ENCODE measurements at regions not wholly inside any gene's neighbourhood (a gene's known extent, or its start where the extent isn't known, plus 50 kb on each side); places are given as distances from the start of the nearest gene placed in this dataset.

DNA sequence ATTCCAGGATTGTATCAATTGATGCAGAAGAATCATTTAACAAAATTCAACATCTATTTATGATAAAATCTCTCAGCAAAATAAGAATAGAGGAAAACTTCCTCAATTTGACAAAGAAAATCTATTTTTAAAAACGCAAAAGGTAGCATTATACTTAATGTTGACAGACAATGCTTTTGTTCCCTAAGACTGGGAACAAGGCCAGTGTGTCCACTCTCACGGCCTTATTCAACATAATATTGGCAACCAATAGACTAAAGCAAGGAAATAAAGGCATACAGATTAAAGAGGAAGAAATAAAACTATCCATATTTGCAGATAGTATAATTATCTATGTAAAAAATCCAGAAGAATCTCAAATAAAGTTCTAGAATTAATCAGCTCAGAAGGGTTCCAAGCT lies 472.4 kb upstream of the ID2 start:
- Histone ChIP-seq H3K36me3 (no peaks in the 10 kb centered on the region), H3K27ac (no peak overlapping the region), H3K4me3 (no peak overlapping the region), H3K9me3 (replicated peaks) (no peaks in the 10 kb centered on the region), H3K4me1 (replicated peaks) (no peaks in the 10 kb centered on the region), H3K27me3 (replicated peaks) (no peaks in the 10 kb centered on the region)
- no peak for DNase-seq (ENCODE audit: low read depth in 1 of 2, low spot score in 2 of 2)

DNA sequence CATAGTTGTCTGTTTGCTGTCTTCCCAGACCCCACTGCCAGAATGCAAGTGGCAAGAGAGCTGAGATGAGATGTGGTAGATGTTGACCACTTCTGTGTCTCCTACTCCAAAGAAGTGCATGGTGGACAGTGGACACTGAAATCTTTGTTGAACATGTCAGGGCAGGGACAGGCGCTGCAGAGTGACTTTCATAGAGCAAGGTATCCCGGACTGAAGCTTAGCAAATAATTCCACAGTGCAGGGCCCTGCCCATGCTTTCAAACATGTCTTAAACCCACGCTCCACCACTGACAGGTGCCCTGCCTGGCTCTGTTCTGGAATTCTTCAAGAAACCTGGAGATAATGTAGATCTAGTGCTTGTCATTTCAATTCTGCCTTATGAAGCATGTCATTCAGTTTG lies 470.5 kb upstream of the ID2 start:
- no peaks in the 10 kb centered on the region for H3K4me1 ChIP-seq (replicated peaks)
- no peaks in the 10 kb centered on the region for H3K9me3 ChIP-seq (replicated peaks)
- no peak for DNase-seq (ENCODE audit: low read depth in 1 of 2, low spot score in 2 of 2)
- no peaks in the 10 kb centered on the region for H3K27me3 ChIP-seq (replicated peaks)
- no peak overlapping the region for H3K4me3 ChIP-seq
- no peak overlapping the region for H3K27ac ChIP-seq
- no peaks in the 10 kb centered on the region for H3K36me3 ChIP-seq

- H3K36me3 ChIP-seq = no peaks in the 10 kb centered on the region
- H3K4me1 ChIP-seq (replicated peaks) = no peaks in the 10 kb centered on the region
- no peaks in the 10 kb centered on the region for H3K27me3 ChIP-seq (replicated peaks)
- no peak overlapping the region for H3K27ac ChIP-seq
- H3K4me3 ChIP-seq = no peak overlapping the region
- no peak for DNase-seq (ENCODE audit: low read depth in 1 of 2, low spot score in 2 of 2)
- no peaks in the 10 kb centered on the region for H3K9me3 ChIP-seq (replicated peaks)
Measured at GRCh38 chr2:8212239-8212638, 469.6 kb upstream of the ID2 start.

- Histone ChIP-seq H3K9me3 (replicated peaks) (no peaks in the 10 kb centered on the region), H3K27me3 (replicated peaks) (no peaks in the 10 kb centered on the region), H3K4me1 (replicated peaks) (no peaks in the 10 kb centered on the region), H3K27ac (no peak overlapping the region), H3K36me3 (no peaks in the 10 kb centered on the region), H3K4me3 (no peak overlapping the region)
- no peak for DNase-seq (ENCODE audit: low read depth in 1 of 2, low spot score in 2 of 2)
Measured at GRCh38 chr2:8214036-8214615, 467.7 kb upstream of the ID2 start.

- H3K4me3 ChIP-seq = no peak overlapping the region
- no peaks in the 10 kb centered on the region for H3K9me3 ChIP-seq (replicated peaks)
- DNase-seq (ENCODE audit: low read depth in 1 of 2, low spot score in 2 of 2) = no peak
- no peaks in the 10 kb centered on the region for H3K27me3 ChIP-seq (replicated peaks)
- no peaks in the 10 kb centered on the region for H3K36me3 ChIP-seq
- no peaks in the 10 kb centered on the region for H3K4me1 ChIP-seq (replicated peaks)
- H3K27ac ChIP-seq = no peak overlapping the region
Measured at GRCh38 chr2:8215159-8215863, 466.5 kb upstream of the ID2 start.

DNA sequence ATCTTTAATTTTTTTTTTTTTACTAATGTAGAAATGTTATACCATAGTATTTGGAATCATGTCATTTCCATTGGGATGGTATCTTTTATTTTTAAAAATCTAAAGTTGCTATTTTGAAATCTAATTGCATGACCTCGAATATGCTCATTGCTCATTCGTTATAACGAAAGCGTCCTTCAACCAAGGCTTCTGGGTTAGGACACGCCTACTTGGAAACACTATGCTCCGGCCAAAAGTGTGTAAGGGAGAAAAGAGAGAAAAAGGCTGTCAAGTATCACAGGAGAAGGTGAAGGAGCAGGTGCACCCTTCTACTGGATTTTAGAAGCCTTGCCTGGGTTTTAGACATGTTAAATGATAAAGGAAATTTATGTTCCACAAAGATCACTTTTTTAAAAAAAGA lies 465.9 kb upstream of the ID2 start:
- Histone ChIP-seq H3K9me3 (replicated peaks) (no peaks in the 10 kb centered on the region), H3K27ac (no peak overlapping the region), H3K4me1 (replicated peaks) (no peaks in the 10 kb centered on the region), H3K4me3 (no peak overlapping the region), H3K27me3 (replicated peaks) (no peaks in the 10 kb centered on the region), H3K36me3 (no peaks in the 10 kb centered on the region)
- no peak for DNase-seq (ENCODE audit: low read depth in 1 of 2, low spot score in 2 of 2)

GRCh38 chr2:8216397-8216796 lies 465.5 kb upstream of the ID2 start:
- H3K36me3 ChIP-seq = no peaks in the 10 kb centered on the region
- H3K27ac ChIP-seq = no peak overlapping the region
- no peaks in the 10 kb centered on the region for H3K9me3 ChIP-seq (replicated peaks)
- DNase-seq (ENCODE audit: low read depth in 1 of 2, low spot score in 2 of 2) = no peak
- H3K27me3 ChIP-seq (replicated peaks) = no peaks in the 10 kb centered on the region
- H3K4me3 ChIP-seq = no peak overlapping the region
- H3K4me1 ChIP-seq (replicated peaks) = no peaks in the 10 kb centered on the region

- Histone ChIP-seq H3K27me3 (replicated peaks) (no peaks in the 10 kb centered on the region), H3K4me1 (replicated peaks) (no peaks in the 10 kb centered on the region), H3K27ac (no peak overlapping the region), H3K9me3 (replicated peaks) (no peaks in the 10 kb centered on the region), H3K36me3 (no peaks in the 10 kb centered on the region), H3K4me3 (no peak overlapping the region)
- no peak for DNase-seq (ENCODE audit: low read depth in 1 of 2, low spot score in 2 of 2)
Measured at GRCh38 chr2:8217468-8218030, 464.3 kb upstream of the ID2 start.

GRCh38 chr2:8219096-8219495 lies 462.8 kb upstream of the ID2 start:
- Histone ChIP-seq H3K4me1 (replicated peaks) (no peaks in the 10 kb centered on the region), H3K9me3 (replicated peaks) (no peaks in the 10 kb centered on the region), H3K4me3 (no peak overlapping the region), H3K27me3 (replicated peaks) (no peaks in the 10 kb centered on the region), H3K27ac (no peak overlapping the region), H3K36me3 (no peaks in the 10 kb centered on the region)
- no peak for DNase-seq (ENCODE audit: low read depth in 1 of 2, low spot score in 2 of 2)

GRCh38 chr2:8219631-8220355 lies 462.1 kb upstream of the ID2 start:
- Histone ChIP-seq H3K9me3 (replicated peaks) (no peaks in the 10 kb centered on the region), H3K4me3 (no peak overlapping the region), H3K4me1 (replicated peaks) (no peaks in the 10 kb centered on the region), H3K27me3 (replicated peaks) (no peaks in the 10 kb centered on the region), H3K27ac (no peak overlapping the region), H3K36me3 (no peaks in the 10 kb centered on the region)
- DNase-seq (ENCODE audit: low read depth in 1 of 2, low spot score in 2 of 2) = no peak

- Histone ChIP-seq H3K27me3 (replicated peaks) (no peaks in the 10 kb centered on the region), H3K9me3 (replicated peaks) (no peaks in the 10 kb centered on the region), H3K4me3 (no peak overlapping the region), H3K27ac (no peak overlapping the region), H3K4me1 (replicated peaks) (no peaks in the 10 kb centered on the region), H3K36me3 (no peaks in the 10 kb centered on the region)
- no peak for DNase-seq (ENCODE audit: low read depth in 1 of 2, low spot score in 2 of 2)
Measured at GRCh38 chr2:8222979-8223694, 458.7 kb upstream of the ID2 start.

GRCh38 chr2:8223695-8224346 lies 458.0 kb upstream of the ID2 start:
- H3K27me3 ChIP-seq (replicated peaks) = no peaks in the 10 kb centered on the region
- H3K27ac ChIP-seq = no peak overlapping the region
- DNase-seq (ENCODE audit: low read depth in 1 of 2, low spot score in 2 of 2) = no peak
- no peaks in the 10 kb centered on the region for H3K4me1 ChIP-seq (replicated peaks)
- no peaks in the 10 kb centered on the region for H3K9me3 ChIP-seq (replicated peaks)
- H3K36me3 ChIP-seq = no peaks in the 10 kb centered on the region
- H3K4me3 ChIP-seq = no peak overlapping the region

- Histone ChIP-seq H3K27me3 (replicated peaks) (no peaks in the 10 kb centered on the region), H3K27ac (no peak overlapping the region), H3K4me1 (replicated peaks) (0 out of 2 replicates have a peak, but pooled peaks cover 2% of the 10 kb centered on the region), H3K36me3 (no peaks in the 10 kb centered on the region), H3K9me3 (replicated peaks) (no peaks in the 10 kb centered on the region), H3K4me3 (no peak overlapping the region)
- DNase-seq (ENCODE audit: low read depth in 1 of 2, low spot score in 2 of 2) = no peak
Measured at GRCh38 chr2:8224347-8225190, 457.3 kb upstream of the ID2 start.

Measured in SJSA1 (cell line).